ENCODE measurements at regions not wholly inside any gene's neighbourhood (a gene's known extent, or its start where the extent isn't known, plus 50 kb on each side); places are given as distances from the start of the nearest gene placed in this dataset.

DNA sequence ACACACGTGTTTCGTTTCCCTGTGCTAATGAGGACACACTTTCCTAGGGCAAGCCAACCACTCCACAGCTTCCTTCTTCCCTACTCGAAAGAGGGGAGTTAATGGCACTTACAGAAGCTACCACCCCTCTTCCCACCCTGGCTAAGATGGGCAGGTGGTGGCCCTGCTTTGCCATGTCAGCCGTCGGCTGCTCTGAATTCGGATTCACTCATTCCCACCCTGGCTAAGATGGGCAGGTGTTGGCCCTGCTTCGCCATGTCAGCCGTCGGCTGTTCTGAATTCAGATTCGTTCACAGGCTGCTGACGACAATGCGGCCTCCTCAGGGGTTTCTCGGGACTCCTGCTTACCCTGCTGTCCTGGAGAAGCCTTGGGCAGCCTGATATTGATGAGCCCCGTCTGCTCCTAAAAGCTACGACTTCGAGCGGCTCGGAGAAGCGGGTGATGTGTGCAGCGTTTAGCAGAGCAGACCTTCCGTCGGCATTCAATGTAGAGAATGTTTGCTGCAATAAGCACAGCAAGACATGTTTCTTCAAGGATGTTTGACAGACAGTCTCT, 56.2 kb upstream of the PPP2R2D start:
- Histone ChIP-seq H3K9me1 (replicated peaks; ENCODE audit: control insufficient read depth, extremely low read depth, insufficient read depth, low read length) (no peaks in the 10 kb centered on the region), H3K27me3 (ENCODE audit: control insufficient read depth in 2 of 2, insufficient read depth in 2 of 2, low read length in 2 of 2) (no peaks in the 10 kb centered on the region), H3K9me3 (replicated peaks; ENCODE audit: control insufficient read depth, insufficient read depth, low read length) (no peaks in the 10 kb centered on the region), H3K27ac (ENCODE audit: insufficient read depth, low read depth, low read length) (no peak overlapping the region), H2AFZ (ENCODE audit: low read depth, low read length) (no peak overlapping the region), H3K4me3 (replicated peaks in 1 of 3; ENCODE audit: insufficient read depth in 1 of 3, low read depth in 1 of 3, low read length in 3 of 3) (no peak overlapping the region), H3K79me2 (ENCODE audit: control insufficient read depth, insufficient read depth, low read length) (no peaks in the 10 kb centered on the region), H3K4me2 (ENCODE audit: insufficient read depth, low read length) (no peak overlapping the region), H3K36me3 (ENCODE audit: control insufficient read depth in 2 of 2, extremely low read depth in 1 of 2, insufficient read depth in 2 of 2, low read length in 2 of 2) (no peaks in the 10 kb centered on the region), H3K9ac (replicated peaks; ENCODE audit: extremely low read depth, insufficient read depth, low read length) (no peak overlapping the region), H4K20me1 (replicated peaks; ENCODE audit: control insufficient read depth, extremely low read depth, insufficient read depth, low read length) (no peaks in the 10 kb centered on the region), H3K4me1 (ENCODE audit: control insufficient read depth, extremely low read depth, insufficient read depth, low read length) (no peaks in the 10 kb centered on the region)
- intact Hi-C loops (cut with micrococcal nuclease) (no loop called here), dilution Hi-C loops (cut with MboI; ENCODE audit: extremely low pct_ligation_motif_present, low sequenced_read_pairs) (no loop called here)
- ChIA-PET POLR2A (no interaction called here), CTCF (no interaction called here)
- DNase-seq (ENCODE audit: low read depth, low spot score), result no peak
- no peak for TF ChIP-seq EZH2 (IDR thresholded peaks at IDR 0.05; ENCODE audit: borderline replicate concordance, low read depth, low read length, severe bottlenecking)
- no peak for TF ChIP-seq MYC (IDR thresholded peaks at IDR 0.05; ENCODE audit: low read depth, low read length)
- no peak for TF ChIP-seq JUN (IDR thresholded peaks at IDR 0.05; ENCODE audit: borderline replicate concordance, insufficient read depth, insufficient read length, low read depth)
- TF ChIP-seq MAX (IDR thresholded peaks at IDR 0.05; ENCODE audit: insufficient read depth, insufficient read length), result no peak
- no peak for TF ChIP-seq FOS (IDR thresholded peaks at IDR 0.05; ENCODE audit: borderline replicate concordance, insufficient read depth, low read length)
- TF ChIP-seq POLR2A (IDR thresholded peaks at IDR 0.05; ENCODE audit: low read depth, low read length), result no peak
- TF ChIP-seq POLR2AphosphoS5 (IDR thresholded peaks at IDR 0.05; ENCODE audit: insufficient read depth, low read depth, low read length), result no peak
- TF ChIP-seq CTCF (IDR thresholded peaks at IDR 0.05; ENCODE audit: extremely low read depth in 1 of 2, insufficient read depth in 1 of 2, low read depth in 1 of 2, low read length in 2 of 2), result no peak
- TF ChIP-seq GATA2 (IDR thresholded peaks at IDR 0.05; ENCODE audit: insufficient read depth, insufficient read length, low read depth, low read length), result no peak
- BruUV-seq (replicated peaks), result no TSS peak
- no peak for FAIRE-seq
